Activated CD4-positive, alpha-beta T cell treated with anti-CD3 and anti-CD28 coated beads, Interleukin-2, amount 50 U/mL, for 16 hours (primary cell): ENCODE measurements at regions not wholly inside any gene's neighbourhood (a gene's known extent, or its start where the extent isn't known, plus 50 kb on each side); places are given as distances from the start of the nearest gene placed in this dataset.
"Not testable (repeated sequence)": the region's sequence is repeated elsewhere in the genome, so short reads cannot be mapped to it uniquely, and the experiment has no call there.

Experiments
- DNase-seq: peaks from one replicate; pipeline ENCODE4 v3.0.0-alpha.2; 2020

DNA sequence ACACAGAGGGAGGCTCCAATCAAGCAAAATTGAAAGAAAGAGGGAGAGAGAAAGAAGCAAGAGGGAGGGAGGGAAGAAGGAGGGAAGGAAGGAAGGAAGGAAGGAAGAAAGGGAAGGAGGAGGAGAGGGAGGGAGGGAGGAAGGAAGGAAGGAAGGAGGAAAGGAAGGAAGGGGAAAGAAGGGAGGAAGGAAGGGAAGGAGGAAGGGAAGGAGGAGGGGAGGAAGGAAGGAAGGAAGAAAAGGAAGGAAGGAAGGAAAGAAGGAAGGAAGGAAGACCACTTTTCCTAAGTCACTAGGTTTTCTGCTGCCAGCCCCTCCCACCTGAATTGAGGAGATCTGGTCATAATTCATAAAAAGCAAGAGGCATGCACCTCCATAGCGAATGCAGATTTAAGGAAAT, 287.0 kb downstream of the SP3 start:
- DNase-seq: no peak

DNA sequence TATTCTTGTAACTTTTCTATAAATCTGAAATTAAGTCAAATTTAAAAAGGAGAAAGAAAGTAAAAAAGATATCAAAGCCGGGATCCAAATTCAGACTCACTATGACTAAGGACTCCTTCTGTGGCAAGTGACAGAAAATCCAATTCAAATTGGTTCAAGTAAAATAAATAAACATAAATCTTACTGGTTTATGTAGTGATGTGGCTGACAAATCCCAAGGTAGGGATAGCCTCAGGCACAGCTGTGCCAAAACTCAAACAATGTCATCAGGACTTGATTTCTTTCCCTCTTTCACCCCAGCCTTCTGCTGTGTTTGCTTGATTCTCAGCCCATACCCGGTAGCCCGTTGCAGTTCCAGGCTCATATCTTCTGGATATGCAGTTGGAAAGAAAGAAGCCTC, 284.6 kb downstream of the SP3 start:
- DNase-seq: no peak

DNA sequence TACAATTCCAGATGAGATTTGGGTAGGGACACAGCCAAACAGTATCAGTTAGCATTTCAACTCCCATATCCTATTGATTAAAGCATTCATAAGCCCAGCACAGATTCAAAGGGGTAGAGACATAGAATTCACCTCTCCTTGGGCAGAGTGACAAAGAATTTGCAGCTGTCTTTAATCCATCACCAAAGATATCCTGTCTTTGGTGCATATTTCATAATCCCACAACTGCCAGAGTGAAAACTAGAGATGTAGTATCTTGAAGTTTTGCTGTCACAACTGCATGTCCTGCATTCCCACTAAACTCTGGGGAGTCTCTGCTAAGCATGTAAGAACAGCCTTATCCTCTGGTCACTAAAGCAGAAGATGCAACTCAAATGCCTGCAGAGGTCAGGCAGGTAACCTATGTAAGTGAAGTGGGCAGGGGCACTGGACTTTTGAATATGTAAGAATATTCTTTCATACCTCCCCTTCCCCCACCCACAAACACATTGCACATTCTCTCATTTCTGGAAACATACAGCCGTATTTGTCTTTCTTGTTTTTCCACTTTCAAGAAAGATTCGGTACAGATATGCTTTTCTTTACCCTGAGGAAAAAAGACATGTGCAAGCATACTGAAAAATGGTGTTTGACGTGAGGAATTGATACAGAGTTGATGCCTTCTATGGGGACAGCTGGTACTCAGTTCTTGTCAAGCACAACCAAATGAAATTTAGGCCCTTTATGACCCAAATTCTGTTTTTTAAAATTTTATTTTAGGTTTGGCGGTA, 283.1 kb downstream of the SP3 start:
- DNase-seq: no peak

DNA sequence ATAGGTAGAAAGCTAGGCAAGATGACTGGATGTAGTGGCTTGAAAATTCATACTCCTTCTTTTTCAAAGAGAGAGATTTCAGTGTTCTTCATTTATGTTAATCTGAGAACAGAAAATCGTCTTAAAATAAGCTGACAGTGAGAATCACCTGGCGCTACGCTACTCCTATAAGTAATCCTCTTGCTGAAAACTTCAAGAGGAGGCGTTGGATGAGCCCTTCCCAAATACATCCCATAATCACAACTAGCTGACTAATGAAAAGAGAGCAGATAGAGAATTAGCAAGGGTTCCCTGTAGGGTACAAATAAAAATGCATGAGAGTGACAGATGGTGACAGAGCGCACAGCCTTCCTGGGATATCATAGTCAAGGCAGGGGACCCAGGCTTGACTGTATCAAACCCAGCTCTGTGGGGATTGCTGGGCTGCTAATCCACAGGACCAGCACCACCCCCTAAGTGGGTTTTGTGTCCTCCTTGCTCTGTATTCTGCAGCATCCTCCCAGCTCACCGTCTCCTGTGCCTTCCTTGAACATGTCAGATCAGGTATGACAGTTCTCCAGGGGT, 280.2 kb downstream of the SP3 start:
- DNase-seq: no peak

DNA sequence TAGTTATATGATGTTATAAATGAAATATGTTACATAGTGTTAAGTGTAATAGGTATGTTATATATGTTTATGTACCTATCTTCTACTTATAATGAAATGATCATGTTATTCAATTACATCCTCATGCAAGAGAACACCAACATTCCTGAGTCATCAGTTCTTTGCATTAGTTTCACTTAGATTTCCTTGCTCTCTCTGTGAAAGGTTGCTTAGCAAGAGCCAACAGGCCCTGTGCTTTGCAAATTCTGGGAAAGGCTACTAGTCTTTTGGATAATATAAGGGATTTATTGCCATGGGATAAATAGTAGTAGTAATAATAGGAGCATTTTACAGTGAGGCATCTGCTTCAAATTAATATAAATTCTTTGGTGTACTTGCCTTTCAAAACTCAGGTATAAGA, 274.8 kb downstream of the SP3 start:
- no peak for DNase-seq

DNA sequence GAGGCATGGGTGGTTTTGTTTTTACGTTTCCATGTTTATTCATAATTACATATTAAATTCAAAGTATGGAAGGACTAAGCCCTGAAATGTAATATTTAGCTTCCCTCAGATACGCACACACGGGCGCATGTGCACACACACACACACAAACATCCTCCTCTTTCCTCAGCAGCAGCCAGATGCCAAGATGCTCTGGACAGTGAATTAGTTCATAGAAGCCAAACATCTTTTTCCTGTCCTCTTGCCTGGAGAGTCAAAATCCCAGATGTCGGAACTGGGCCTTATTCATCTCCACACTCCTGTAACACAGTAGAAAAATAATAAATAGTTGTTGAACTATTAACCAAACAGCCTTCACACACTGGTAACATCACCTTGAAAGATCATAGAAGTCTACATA, 273.1 kb downstream of the SP3 start:
- DNase-seq: no peak

DNA sequence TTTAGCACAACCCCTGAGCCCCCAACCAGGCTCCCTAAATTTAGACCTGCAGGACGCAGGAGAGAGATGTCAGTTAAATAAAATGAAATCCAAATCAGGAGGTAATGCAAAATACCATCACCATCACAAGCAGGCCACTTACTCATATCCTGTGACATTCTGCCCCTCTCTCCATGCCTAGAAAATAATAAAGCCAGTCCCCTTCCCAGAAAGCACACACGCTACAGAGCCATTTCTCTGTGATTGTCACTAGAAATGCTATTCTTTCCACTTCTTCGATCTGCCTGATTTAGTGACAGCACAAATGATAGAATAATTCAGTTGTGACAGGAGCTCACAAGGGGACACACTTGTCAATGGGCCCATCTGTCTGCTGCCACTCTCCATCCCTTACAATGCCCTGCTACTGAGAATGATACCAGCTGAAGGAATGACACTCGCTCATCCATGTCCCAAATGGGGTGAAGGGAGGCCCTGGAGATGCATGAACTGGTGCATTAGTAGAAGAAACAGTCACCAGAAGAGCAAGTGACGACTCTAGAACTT, 272.1 kb downstream of the SP3 start:
- DNase-seq: no peak

DNA sequence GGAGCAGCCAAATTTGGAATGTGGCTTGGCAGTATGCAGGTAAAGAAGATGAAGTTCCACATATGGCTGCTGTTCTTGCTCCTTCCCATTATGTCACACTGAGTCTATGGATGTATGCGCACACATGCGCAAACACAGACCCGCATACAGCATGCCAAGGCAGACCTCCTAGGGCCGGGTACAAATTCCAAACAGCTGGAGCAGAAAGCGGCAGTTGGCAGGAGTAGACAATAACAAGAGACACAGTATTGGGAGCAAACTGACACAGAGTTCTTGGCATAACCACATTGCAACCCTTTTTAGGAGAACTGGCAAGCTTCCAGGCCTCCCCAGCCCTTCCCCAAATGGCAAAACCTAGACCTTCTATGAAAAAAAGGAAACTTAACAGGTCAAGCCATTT, 268.9 kb downstream of the SP3 start:
- no peak for DNase-seq

DNA sequence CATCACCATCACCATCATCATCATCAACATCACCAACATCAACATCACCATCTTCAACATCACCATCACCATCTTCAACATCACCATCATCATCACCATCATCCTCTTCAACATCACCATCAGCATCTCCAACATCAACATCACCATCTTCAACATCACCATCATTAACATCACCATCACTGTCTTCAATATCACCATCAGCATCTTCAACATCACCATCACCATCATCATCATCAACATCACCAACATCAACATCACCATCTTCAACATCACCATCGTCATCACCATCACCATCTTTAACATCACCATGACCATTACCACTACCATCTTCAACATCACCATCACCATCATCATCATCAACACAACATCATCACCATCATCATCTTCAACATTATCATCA, 267.2 kb downstream of the SP3 start:
- no peak for DNase-seq

DNA sequence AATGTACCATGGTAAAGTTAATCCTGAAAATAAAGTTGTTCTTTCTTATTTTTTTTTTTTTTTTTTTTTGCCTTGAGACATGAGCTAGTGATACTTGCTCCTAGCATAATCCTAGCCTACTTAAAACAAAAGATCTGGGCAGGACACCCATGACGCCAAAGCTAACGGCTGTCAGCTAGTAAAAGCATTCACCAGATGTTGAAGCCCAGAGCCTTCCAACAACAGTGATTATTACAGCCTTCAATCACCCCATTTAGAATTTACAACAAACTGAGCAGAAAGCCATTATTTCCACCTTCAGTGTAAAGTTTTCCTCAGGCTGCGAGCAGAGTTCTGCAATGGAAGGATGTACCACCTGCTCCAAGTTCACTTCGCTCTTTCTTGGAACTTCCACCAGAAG, 259.5 kb downstream of the SP3 start:
- no peak for DNase-seq

DNA sequence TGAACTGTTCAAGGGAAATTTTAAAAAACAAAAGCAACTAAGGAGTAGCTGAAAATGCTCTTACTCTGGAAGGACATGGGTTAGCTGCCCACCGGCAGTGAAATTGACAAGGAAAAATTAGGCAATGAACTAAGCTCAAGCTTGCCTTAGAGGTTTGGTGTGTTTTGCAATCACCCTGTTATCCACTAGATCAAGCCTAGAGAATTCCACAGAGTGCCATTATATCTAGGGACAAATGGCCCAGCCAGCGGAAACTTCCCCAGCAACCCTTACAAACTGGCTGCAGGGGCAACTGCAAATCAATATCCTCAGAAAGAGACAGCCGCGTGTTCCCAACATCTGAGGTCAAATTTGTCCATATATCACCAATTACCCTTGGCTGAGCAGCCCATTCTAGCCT, 258.2 kb downstream of the SP3 start:
- no peak for DNase-seq

DNA sequence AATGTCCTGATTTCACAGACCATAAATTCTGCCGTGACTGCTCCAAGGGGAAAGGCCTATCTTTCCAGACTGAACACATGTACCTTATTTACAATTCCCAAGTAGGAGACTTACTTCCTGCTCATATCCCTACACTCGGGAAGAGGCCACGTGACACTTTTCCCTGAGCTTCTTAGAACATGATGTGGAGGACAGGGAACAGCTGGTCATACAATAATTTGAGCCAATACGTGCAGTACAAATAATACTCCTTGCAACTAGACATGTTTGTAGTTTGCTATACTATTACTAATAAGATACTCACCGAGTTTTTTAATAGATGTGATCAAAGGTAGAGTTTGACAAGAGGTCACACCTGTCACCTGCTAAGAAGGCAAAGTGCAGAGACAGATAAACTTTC, 256.4 kb downstream of the SP3 start:
- no peak for DNase-seq

DNA sequence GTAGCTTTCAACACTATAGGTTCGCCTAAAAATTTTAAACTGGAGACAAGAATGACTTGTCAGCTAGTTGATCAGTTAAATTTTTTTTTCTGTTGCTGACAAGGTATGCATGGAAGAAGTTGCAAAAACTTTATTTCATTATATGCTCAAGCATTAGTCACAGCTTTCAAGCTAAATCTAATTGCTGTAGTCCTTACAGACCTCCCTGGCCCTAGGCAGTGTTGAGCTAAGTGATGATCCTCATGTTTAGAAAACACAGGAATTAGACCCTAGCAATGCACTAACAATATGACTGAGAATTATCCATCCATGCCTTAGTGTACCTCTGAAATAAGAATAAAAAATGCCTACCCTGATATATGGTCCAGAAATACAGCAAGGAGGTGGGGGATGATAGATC, 253.4 kb downstream of the SP3 start:
- no peak for DNase-seq

DNA sequence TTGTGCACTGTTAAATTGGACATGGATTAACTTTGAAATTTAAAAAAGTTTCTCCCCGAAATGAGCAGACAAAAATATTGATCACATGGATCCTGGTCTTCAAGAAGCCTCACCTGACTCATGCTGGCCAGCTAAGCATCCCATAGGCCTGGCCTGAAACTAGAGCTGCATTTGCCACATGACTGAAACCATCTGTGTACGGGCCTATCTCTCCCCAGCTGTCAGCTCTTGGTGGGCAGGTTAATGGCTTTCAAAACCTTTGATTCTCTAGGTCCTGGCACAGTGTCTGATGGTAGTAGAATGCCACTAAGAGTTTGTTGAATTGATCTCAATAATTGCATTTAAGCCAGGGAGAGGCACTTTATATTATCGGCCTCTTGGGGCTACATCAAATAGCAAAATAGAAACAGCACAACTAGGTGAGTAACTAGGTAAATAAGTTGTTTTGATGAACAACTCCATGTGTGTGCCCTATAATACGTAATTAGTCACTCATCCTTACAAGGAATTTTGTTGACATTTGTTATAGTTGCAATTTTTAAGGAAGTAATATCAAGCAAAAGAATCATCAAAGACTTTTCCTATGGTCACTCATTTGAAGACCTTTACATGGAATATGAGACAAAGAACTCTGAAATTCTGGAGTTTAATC, 251.1 kb downstream of the SP3 start:
- DNase-seq: no peak

DNA sequence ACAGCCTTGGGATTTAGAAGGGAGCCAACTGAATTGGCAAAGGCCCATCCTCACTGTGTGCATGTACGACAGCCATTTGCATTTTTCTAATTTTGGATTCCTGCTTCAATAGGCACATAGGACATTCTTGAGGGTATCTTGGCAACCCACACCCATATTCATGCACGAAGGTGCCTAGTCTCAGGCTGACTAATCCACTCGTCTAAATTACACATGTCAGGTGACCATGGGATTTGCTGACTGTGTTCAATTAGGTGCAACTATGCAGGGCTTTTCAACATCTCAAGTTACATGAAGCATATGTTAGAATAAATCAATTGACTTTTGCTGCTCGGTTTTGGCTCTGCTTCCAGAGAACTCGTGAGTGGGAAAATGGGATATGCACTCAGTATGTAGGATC, 249.7 kb downstream of the SP3 start:
- no peak for DNase-seq

DNA sequence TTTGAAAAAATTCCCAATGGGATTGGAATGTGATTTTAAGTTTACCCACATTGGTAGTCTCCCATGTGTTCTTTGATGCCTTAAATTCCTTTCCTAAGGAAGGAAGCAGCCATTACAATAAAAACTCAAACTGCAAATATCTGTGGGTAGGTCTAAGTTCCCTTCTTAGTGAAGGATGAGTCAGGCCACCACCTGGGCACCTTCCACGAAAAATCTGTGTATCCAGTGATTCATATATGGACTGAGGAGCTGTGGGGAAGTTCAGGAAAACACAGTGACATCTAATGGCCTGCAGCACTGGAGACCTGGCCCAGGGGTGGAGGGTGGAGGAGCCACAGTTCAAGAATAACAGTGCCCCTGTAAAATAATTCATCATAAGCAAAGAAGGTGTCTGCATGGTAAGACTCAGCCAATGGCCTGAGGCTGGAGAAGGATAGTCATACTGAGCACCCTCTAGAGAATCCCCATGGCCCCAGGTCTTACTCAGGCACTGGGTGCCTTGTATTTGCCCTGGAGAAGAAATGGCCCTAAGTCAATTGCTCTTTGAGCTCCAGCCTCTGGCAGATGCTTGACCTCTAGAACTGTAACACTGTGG, 248.6 kb downstream of the SP3 start:
- no peak for DNase-seq

DNA sequence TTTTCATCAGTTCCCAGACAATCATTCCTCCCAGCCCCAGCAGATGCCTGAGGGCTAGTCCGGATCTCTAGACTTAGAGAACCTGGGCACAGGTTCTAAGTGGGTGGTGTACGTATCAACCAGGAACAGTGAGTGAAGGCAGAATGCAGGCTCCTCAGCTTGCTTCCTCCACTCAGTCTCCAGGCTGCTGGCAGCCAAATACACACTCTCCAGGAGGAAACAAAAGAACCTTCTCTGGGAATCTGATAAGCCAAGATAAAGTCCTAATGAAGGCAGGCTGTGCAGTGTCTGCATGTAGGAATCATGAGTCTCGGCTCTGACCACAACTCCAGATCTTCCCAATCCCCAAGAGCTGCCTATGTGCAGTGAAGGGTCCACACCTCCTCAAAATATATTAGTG, 245.7 kb downstream of the SP3 start:
- DNase-seq: no peak

DNA sequence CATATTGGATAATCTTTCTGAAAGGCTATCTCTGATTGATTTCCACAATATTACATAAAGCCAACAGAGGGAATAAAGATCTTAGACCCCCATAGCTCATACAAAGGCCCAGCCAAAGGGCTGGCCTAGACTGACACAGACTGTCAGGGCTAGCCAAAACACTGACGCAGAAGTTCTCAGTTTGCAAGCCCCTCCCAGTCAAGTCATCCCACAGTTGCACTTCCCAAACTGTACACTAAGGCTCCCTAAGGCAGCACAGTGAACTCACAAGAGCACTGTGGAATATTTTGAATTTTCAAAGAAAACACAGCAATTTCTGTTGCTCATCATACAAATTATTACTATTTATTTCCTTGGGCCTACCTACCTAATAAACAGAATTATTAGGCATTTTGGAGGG, 244.9 kb downstream of the SP3 start:
- DNase-seq: no peak

DNA sequence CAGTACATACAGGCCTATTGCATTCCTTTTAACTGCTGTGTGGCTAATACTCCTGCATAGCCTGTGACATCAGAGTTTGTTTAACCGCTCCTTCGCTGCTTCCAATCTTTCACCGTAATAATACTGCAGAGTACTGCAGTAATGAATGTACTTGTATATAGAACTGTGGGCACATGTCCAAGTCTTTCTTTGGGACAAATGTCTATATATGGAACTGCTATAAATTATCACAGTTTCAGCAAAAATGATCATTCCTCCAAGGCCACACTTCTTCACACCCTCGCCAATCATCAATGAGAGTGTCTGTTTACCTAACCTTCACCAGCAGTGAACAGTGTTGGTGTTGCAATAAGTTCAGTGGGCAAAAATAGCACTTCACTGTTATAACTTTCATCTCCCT, 230.4 kb downstream of the SP3 start:
- DNase-seq: no peak

DNA sequence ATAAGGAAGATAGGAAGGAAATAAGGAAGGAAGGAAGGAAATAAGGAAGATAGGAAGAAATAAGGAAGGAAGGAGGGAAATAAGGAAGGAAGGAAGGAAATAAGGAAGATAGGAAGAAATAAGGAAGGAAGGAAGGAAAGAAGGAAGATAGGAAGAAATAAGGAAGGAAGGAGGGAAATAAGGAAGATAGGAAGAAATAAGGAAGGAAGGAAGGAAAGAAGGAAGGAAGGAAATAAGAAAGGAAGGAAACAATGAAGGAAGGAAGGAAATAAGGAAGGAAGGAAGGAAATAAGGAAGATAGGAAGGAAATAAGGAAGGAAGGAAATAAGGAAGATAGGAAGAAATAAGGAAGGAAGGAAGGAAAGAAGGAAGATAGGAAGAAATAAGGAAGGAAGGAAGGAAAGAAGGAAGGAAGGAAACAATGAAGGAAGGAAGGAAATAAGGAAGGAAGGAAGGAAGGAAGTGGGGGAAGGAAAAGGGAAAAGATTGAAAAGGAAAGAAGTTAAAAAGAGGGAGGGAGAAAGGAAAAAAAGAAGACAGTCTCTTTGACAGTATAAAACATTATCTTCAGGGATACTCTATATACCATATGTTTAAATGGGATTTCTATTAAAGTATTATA, 227.1 kb downstream of the SP3 start:
- not testable (repeated sequence) for DNase-seq

DNA sequence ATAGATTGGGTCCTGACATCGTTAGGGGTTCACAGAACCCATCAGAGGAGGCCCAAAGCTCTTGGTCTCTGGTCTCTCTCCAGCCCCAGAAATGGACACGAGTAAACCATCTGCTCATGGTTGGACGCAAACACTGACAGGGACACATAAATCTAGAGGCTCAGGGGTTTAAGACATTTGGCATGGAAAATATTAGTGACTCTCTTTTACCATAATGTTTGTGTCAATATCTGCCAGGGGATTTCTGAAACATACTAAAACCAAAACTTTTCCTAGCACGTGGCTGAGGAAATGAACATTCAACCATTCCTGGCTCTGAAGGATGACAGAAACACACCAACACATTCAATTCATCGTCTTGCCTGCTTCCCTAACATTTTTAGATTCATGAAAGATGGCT, 226.2 kb downstream of the SP3 start:
- no peak for DNase-seq

DNA sequence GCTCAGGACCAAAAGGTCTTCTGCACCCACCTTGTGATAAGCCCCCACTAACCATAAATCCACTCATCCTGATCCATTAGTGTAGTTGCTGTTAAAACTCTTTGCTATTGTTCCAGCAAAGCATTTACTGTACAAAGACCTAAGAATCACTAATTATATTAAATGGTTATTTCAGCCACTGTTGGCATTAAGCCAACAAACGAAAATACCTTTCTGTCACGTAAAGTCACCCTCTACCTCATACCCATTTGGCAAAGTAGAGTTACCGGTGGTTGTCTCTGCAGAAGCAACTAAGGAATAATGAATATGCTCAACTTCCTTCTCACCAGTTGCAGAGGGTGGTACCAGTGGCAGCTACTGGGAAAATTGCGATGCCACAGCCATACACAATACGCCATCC, 224.5 kb downstream of the SP3 start:
- no peak for DNase-seq

DNA sequence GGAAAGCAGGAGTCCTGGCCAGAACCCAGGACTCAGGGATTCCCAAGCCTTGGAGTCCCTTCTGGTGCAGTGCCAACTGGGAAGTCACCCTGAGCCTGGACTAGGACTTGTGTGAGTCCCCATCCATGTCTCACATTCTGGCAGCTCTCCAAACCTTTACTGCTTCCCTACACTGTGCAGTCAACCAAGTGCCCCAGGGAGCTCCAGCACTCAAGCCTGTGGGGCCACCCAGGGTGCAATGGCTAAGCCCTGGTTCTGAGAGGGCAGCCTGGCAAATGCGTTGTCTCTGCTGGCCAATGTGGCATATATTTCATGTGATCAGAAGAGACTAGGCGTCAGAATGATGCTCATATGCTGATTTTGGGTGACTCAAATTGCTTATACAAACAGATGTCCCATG, 223.4 kb downstream of the SP3 start:
- DNase-seq: no peak

DNA sequence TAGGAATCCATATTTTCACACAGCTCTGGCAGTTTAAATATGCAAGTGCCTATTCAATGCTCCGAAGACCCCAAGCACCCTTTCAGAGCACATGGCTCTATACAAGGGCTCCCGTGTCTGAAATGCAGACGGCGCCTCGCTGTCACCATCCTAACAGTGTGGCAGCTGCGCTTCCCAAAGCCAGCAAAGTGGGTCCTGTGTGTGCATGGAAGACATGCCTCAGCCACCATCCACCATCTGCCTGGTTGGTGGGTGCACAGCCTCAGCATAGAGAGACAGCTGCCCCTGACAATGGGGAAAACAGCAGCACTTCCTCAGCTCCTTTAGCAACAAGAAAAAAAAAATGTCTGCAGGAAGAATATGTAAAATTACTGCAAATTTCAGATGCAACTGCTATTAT, 218.1 kb downstream of the SP3 start:
- no peak for DNase-seq
